Ovary (tissue), 7 donors: ENCODE measurements at regions not wholly inside any gene's neighbourhood (a gene's known extent, or its start where the extent isn't known, plus 50 kb on each side); places are given as distances from the start of the nearest gene placed in this dataset.

Experiments
- DNase-seq, 5 donors: peaks; one replicate each; pipeline ENCODE4 v3.0.0-alpha.2; 2019 to 2020
- H3K27ac ChIP-seq, 2 donors: fragments of 200-600 bp; one replicate each; pipeline versions ENCODE4 v1.5.1 to v1.8.0; 2019 to 2022
- H3K27me3 ChIP-seq: fragments of 200-600 bp; one replicate; pipeline ENCODE4 v1.8.0; 2022
- H3K36me3 ChIP-seq: fragments of 200-600 bp; sonication (generic); one replicate; pipeline ENCODE4 v1.5.1; 2019
- H3K4me1 ChIP-seq: one replicate; pipeline ENCODE4 v1.8.1; 2013; ENCODE audit warnings: mild to moderate bottlenecking, moderate library complexity; ENCODE audit not compliant: insufficient read depth
- H3K4me3 ChIP-seq: fragments of 200-600 bp; sonication (generic); one replicate; pipeline ENCODE4 v1.5.1; 2017
- H3K9me3 ChIP-seq, 2 donors: fragments of 200-600 bp in 1 of 2; sonication (generic) in 1 of 2; one replicate each; pipeline versions ENCODE4 v1.5.1 to v1.8.1; 2013 to 2019; ENCODE audit warnings: mild to moderate bottlenecking in 1 of 2, moderate library complexity in 1 of 2
- EP300 ChIP-seq: sonication (generic); formaldehyde crosslinking; IDR thresholded peaks from one replicate; pipeline ENCODE4 v1.6.1; 2017; ENCODE audit warnings: antibody characterized with exemption
- POLR2A ChIP-seq: fragments of 450-650 bp; IDR thresholded peaks from one replicate; pipeline ENCODE4 v1.6.1; 2017; ENCODE audit warnings: antibody characterized with exemption, mild to moderate bottlenecking, moderate library complexity
- WGBS, 3 donors: extraction: QIAGEN DNeasy Blood & Tissue Kit in 1 of 3; methylation state at CpG; one replicate each; pipeline versions ENCODE4 v1.1.5 to v1.1.7; 2013 to 2017; 5-methylcytosine and 5-hydroxymethylcytosine counted together
- intact Hi-C, 4 donors: fragments of 100-400 bp; cut with DNase I; formaldehyde crosslinking; loops; one replicate each; pipeline versions ENCODE4 v1.11.0 to v1.15.1; 2022 to 2023
- TF ChIP-seq, protein P1 (sequence below), 3 donors: fragments of 450-650 bp in 2 of 3; fragments of 200-600 bp in 1 of 3; IDR thresholded peaks; one replicate each; pipeline versions ENCODE4 v1.5.1 to v1.8.0; 2016 to 2022; ENCODE audit warnings: antibody characterized with exemption in 3 of 3, mild to moderate bottlenecking in 1 of 3
- donor health status: DM: no; HTN: no; CAD: no; lungs with moderate emphysema.
- donor health status: DM: no; HTN: no; CAD: no.
- donor health status: Bipolar disorder and iron deficiency.
- donor health status: DM: no; HTN: no; CAD: no.
- donor health status: DM: yes; HTN: yes; CAD: no.

DNA sequence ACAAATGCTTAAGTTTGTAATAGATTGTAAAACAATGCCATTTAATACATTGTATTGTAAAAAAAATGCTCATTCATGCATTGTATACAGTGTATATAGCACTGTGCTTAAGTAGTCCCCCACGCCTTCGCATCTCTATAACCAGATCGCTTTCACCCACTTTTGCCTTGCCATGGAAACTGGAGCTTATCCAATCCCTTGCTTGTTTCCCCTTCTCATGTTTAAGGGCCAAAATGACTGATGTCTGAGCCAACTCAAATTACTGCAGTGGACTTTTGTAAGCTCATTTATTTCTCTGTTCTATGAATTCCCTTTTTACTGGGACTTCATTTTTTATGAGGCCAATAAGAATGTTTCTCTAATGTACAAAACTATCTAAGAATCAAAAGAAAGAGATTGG is 730.9 kb upstream of the GJE1 start:
- WGBS, 3 donors: 91 to 97% (median 94%) methylated on average over 3 of the region's 3 CpGs
- H3K4me3 ChIP-seq: no peak overlapping the region
- no peaks in the 10 kb centered on the region for H3K36me3 ChIP-seq
- DNase-seq: no peak
- H3K27ac ChIP-seq: no peak overlapping the region
- no peaks in the 10 kb centered on the region for H3K27me3 ChIP-seq
- no peaks in the 10 kb centered on the region for H3K4me1 ChIP-seq
- intact Hi-C loops: no loop called here
- TF ChIP-seq POLR2A: no peak
- TF ChIP-seq, protein P1, sequence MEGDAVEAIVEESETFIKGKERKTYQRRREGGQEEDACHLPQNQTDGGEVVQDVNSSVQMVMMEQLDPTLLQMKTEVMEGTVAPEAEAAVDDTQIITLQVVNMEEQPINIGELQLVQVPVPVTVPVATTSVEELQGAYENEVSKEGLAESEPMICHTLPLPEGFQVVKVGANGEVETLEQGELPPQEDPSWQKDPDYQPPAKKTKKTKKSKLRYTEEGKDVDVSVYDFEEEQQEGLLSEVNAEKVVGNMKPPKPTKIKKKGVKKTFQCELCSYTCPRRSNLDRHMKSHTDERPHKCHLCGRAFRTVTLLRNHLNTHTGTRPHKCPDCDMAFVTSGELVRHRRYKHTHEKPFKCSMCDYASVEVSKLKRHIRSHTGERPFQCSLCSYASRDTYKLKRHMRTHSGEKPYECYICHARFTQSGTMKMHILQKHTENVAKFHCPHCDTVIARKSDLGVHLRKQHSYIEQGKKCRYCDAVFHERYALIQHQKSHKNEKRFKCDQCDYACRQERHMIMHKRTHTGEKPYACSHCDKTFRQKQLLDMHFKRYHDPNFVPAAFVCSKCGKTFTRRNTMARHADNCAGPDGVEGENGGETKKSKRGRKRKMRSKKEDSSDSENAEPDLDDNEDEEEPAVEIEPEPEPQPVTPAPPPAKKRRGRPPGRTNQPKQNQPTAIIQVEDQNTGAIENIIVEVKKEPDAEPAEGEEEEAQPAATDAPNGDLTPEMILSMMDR (IDR thresholded peaks at IDR 0.05): no peak
- TF ChIP-seq EP300: no peak
- no peaks in the 10 kb centered on the region for H3K9me3 ChIP-seq

DNA sequence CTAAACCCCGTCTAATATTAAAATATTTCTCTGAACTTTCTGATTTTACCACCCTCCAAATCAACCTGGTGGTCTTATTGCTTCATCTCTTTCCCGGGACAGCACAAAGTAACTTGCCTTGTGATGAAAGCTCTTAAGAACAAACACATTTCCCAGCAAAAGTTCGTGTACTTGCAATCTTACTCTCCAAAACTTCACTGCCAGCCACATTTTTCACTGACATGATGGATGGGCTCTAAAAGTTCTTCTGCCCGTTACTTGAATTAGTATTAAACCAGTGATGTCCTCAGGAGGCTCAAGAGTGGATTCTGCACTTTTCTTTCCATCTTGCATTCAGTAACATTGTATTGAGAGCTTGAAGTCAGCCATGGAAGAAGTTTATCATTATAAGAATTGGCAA is 731.6 kb upstream of the GJE1 start:
- no peak overlapping the region for H3K4me3 ChIP-seq
- H3K36me3 ChIP-seq: no peaks in the 10 kb centered on the region
- no peak overlapping the region for H3K27ac ChIP-seq
- intact Hi-C loops: no loop called here
- TF ChIP-seq EP300: no peak
- TF ChIP-seq, protein P1 (IDR thresholded peaks at IDR 0.05): no peak
- no peak for DNase-seq
- H3K9me3 ChIP-seq: no peaks in the 10 kb centered on the region
- 55 to 77% (median 66%) methylated on average over 4 of the region's 4 CpGs for WGBS, 3 donors
- H3K27me3 ChIP-seq: no peaks in the 10 kb centered on the region
- no peaks in the 10 kb centered on the region for H3K4me1 ChIP-seq

DNA sequence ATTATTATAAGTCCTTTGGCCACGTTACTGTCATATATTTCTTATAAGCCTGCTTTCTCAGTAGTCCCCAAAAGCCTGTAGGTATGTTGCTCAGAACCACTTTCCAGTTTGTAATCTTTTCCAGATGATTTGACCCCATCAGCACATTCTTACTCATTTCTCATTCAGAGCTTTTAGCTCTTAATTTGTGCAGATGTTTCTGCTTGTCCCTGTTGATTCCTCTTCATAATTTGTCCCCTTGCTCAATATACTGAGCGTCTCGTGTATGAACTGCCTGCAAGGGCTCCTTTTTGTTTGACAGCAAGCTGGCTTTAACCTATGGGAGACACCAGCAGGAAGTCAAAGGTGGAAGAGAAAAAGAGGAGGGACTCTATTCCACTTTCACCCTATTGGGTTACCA is 733.8 kb upstream of the GJE1 start:
- no peak for DNase-seq
- no peak for TF ChIP-seq POLR2A
- TF ChIP-seq, protein P1 (IDR thresholded peaks at IDR 0.05): no peak
- no peak for TF ChIP-seq EP300
- WGBS, 3 donors: 71 to 89% (median 89%) methylated on average over 3 of the region's 3 CpGs
- no peaks in the 10 kb centered on the region for H3K27me3 ChIP-seq
- H3K36me3 ChIP-seq: no peaks in the 10 kb centered on the region
- H3K4me3 ChIP-seq: no peak overlapping the region
- no peaks in the 10 kb centered on the region for H3K4me1 ChIP-seq
- intact Hi-C loops: loop anchor here in 1 of 4 donors (10.0 kb wide), 1 partner anchor 154 kb away; no protein-coding TSS in a partner anchor
- no peaks in the 10 kb centered on the region for H3K9me3 ChIP-seq
- no peak overlapping the region for H3K27ac ChIP-seq

DNA sequence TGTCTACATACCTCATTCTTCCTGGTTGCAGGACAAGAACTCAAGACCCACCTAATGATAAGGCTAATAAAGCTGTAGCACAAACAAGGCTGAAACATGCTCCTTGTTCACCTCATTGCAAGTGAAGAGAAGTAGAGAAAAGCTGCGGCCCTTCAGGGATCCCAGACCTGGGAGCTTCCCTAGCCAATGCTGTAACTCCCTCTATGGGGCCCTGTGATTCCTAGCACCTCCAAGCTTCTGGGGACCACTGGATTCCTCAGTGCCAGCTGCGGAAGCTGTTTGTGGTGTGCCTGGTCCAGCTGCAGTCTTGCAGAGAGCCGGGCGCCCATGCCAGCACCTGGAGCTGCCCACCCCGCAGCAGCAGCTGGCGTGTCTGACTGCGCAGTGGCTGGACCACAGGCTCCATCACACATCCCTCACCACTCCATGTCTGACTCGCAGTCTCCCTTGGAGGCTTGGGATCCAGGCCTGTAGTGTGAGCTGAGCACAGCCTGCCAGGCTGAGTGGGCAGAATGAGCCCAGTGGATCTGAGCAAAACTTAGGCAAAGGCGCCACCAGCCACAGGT is 737.2 kb upstream of the GJE1 start:
- DNase-seq: no peak
- Histone ChIP-seq H3K4me3 (no peak overlapping the region), H3K36me3 (no peaks in the 10 kb centered on the region), H3K27ac (no peak overlapping the region), H3K4me1 (no peaks in the 10 kb centered on the region), H3K9me3 (no peaks in the 10 kb centered on the region), H3K27me3 (no peaks in the 10 kb centered on the region)
- no peak for TF ChIP-seq POLR2A
- TF ChIP-seq, protein P1 (IDR thresholded peaks at IDR 0.05): no peak
- TF ChIP-seq EP300: no peak
- WGBS, 3 donors: 96 to 98% (median 97%) methylated on average over 9 of the region's 9 CpGs
- intact Hi-C loops: loop anchor here in 1 of 4 donors (10.0 kb wide), 1 partner anchor 151 kb away; no protein-coding TSS in a partner anchor
